Astrocyte (in vitro differentiated cells and primary cell): ENCODE measurements at regions not wholly inside any gene's neighbourhood (a gene's known extent, or its start where the extent isn't known, plus 50 kb on each side); places are given as distances from the start of the nearest gene placed in this dataset.

Experiments used
- DNase-seq: peaks from one replicate; pipeline ENCODE4 v3.0.0-alpha.2; 2010; ENCODE audit warnings: low read depth
- FAIRE-seq: peaks from 2 replicates; lab custom pipeline; 2011; peaks lifted over from hg19 to GRCh38; lab: Jason Lieb, UNC
- H2AFZ ChIP-seq: 2 replicates; pipeline ENCODE4 v1.6.0; 2012; ENCODE audit warnings: low read depth, low read length, inconsistent platforms
- H3K27ac ChIP-seq: 2 replicates; pipeline ENCODE4 v1.5.1; 2011; ENCODE audit warnings: low read depth, low read length, inconsistent platforms
- H3K27me3 ChIP-seq: 2 replicates; pipeline ENCODE4 v1.6.0; 2011; ENCODE audit warnings: low read length, inconsistent platforms; ENCODE audit not compliant: insufficient read depth
- H3K36me3 ChIP-seq: 2 replicates; pipeline ENCODE4 v1.5.1; 2011; ENCODE audit warnings: low read length, inconsistent platforms; ENCODE audit not compliant: insufficient read depth
- H3K4me1 ChIP-seq: 2 replicates; pipeline ENCODE4 v1.5.1; 2011; ENCODE audit warnings: low read length, inconsistent platforms; ENCODE audit not compliant: insufficient read depth
- H3K4me2 ChIP-seq: 2 replicates; pipeline ENCODE4 v1.6.0; 2012; ENCODE audit warnings: low read length, inconsistent platforms
- H3K4me3 ChIP-seq: 2 replicates; pipeline ENCODE4 v1.5.1; 2011; ENCODE audit warnings: low read depth, mild to moderate bottlenecking, low read length, inconsistent platforms; ENCODE audit not compliant: insufficient read depth
- H3K79me2 ChIP-seq: 2 replicates; pipeline ENCODE4 v1.6.0; 2012; ENCODE audit warnings: mild to moderate bottlenecking, low read length, inconsistent platforms; ENCODE audit not compliant: insufficient read depth
- H3K9ac ChIP-seq: 2 replicates; pipeline ENCODE4 v1.6.0; 2012; ENCODE audit warnings: mild to moderate bottlenecking, low read length, inconsistent platforms
- H3K9me3 ChIP-seq: 2 replicates; pipeline ENCODE4 v1.5.1; 2012; ENCODE audit warnings: low read depth, mild to moderate bottlenecking, low read length, inconsistent platforms; ENCODE audit not compliant: insufficient read depth
- H4K20me1 ChIP-seq: 2 replicates; pipeline ENCODE4 v1.6.0; 2012; ENCODE audit warnings: low read length, inconsistent platforms; ENCODE audit not compliant: insufficient read depth
- H3K27ac Mint-ChIP-seq: one replicate; pipeline ENCODE4 v1.8.0; 2021; ENCODE audit warnings: mild to moderate bottlenecking, mixed read lengths; ENCODE audit not compliant: unreplicated experiment
- H3K27me3 Mint-ChIP-seq: one replicate; pipeline ENCODE4 v1.8.0; 2021; ENCODE audit warnings: low read depth, mixed read lengths; ENCODE audit not compliant: unreplicated experiment
- H3K36me3 Mint-ChIP-seq: one replicate; pipeline ENCODE4 v1.8.0; 2021; ENCODE audit warnings: low read depth, mixed read lengths; ENCODE audit not compliant: unreplicated experiment
- H3K4me1 Mint-ChIP-seq: one replicate; pipeline ENCODE4 v1.8.0; 2021; ENCODE audit warnings: low read depth, mixed read lengths; ENCODE audit not compliant: unreplicated experiment
- H3K4me3 Mint-ChIP-seq: one replicate; pipeline ENCODE4 v1.8.0; 2021; ENCODE audit warnings: mild to moderate bottlenecking, moderate library complexity, mixed read lengths; ENCODE audit not compliant: unreplicated experiment
- H3K9me3 Mint-ChIP-seq: one replicate; pipeline ENCODE4 v1.8.0; 2021; ENCODE audit warnings: mild to moderate bottlenecking, mixed read lengths; ENCODE audit not compliant: unreplicated experiment
- EZH2 ChIP-seq: IDR thresholded peaks from 2 replicates; pipeline ENCODE4 v1.6.1; 2012; ENCODE audit warnings: mild to moderate bottlenecking, low read length, inconsistent platforms; ENCODE audit not compliant: insufficient read depth
- TF ChIP-seq, protein P1 (sequence below): IDR thresholded peaks from 2 replicates; pipeline ENCODE4 v1.5.1; 2011; ENCODE audit warnings: low read depth, mild to moderate bottlenecking, inconsistent platforms, low read length, moderate library complexity; ENCODE audit not compliant: insufficient read depth

DNA sequence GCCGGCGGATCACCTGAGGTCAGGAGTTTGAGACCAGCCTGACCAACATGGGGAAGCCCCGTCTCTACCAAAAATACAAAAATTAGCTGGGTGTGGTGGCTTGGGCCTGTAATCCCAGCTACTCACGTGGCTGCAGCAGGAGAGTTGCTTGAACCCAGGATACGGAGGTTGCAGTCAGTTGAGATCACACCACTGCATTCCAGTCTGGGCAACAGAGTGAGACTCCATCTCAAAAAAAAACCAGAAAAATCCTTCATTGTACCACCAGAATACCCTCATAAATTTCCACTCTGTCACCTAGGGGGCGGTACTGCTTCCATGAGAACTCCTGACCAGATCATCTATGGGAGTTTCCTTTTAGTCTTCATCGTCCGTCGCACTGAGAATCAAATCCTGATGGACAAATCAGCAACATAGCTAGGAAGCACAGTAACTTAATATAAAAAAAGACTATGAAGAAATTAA is 225.8 kb upstream of the KLF14 start:
- peak overlapping the region; percentile 81 for H3K4me2 ChIP-seq
- peak; percentile 82 for DNase-seq
- no peaks in the 10 kb centered on the region for H3K9me3 ChIP-seq
- H3K27ac ChIP-seq = peak overlapping the region; percentile 99
- Mint-ChIP-seq H3K36me3 (peaks cover 12% of the 10 kb centered on the region), H3K4me3 (peak overlapping the region; percentile 67), H3K27ac (peak overlapping the region; percentile 99), H3K9me3 (no peaks in the 10 kb centered on the region), H3K27me3 (no peaks in the 10 kb centered on the region), H3K4me1 (peaks cover 63% of the 10 kb centered on the region)
- no peak overlapping the region for H2AFZ ChIP-seq
- H3K4me3 ChIP-seq = peak overlapping the region; percentile 62
- FAIRE-seq = no peak
- peaks cover 58% of the 10 kb centered on the region for H3K79me2 ChIP-seq
- peaks cover 51% of the 10 kb centered on the region for H3K4me1 ChIP-seq
- H3K36me3 ChIP-seq = no peaks in the 10 kb centered on the region
- peaks cover 14% of the 10 kb centered on the region for H4K20me1 ChIP-seq
- TF ChIP-seq, protein P1, sequence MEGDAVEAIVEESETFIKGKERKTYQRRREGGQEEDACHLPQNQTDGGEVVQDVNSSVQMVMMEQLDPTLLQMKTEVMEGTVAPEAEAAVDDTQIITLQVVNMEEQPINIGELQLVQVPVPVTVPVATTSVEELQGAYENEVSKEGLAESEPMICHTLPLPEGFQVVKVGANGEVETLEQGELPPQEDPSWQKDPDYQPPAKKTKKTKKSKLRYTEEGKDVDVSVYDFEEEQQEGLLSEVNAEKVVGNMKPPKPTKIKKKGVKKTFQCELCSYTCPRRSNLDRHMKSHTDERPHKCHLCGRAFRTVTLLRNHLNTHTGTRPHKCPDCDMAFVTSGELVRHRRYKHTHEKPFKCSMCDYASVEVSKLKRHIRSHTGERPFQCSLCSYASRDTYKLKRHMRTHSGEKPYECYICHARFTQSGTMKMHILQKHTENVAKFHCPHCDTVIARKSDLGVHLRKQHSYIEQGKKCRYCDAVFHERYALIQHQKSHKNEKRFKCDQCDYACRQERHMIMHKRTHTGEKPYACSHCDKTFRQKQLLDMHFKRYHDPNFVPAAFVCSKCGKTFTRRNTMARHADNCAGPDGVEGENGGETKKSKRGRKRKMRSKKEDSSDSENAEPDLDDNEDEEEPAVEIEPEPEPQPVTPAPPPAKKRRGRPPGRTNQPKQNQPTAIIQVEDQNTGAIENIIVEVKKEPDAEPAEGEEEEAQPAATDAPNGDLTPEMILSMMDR = peak; percentile 88
- TF ChIP-seq EZH2 = no peak
- H3K9ac ChIP-seq = peak overlapping the region; percentile 90
- no peaks in the 10 kb centered on the region for H3K27me3 ChIP-seq

DNA sequence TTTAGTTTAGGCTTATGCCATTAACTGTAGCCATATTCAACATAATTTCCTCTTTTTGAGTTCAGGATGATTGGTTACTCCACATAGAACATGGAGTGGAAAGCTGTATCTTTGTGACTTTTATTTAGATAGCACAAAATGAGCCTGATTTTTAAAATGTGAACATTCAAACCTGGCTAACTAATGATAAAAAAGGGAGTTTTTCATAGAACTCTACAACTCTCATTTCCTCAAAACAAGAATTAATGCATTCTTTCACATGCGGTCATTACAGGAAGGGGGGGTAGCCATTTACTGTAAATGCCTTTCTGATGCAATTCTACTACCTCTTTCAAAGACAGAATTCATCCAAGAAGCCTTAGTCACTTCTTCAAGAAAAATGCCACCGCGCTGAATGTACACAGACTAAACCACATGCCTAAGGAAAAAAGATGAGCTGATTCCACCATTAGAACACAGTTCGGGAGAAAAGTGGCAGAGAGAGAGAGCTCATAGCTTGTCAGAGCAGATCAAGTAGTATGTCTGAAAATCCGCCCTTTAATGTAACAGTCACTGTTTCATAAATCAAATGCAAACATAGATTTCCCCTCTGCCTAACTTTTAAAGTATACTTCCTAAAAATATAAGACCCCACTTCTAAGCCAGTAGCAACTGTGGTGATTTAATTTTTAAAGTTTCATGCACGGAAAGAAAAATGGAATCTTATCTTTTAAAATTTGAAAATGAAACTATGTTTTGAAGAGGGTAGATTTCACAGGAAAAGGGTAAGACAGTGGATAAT is 226.4 kb upstream of the KLF14 start:
- FAIRE-seq (peak; percentile 97), DNase-seq (peak; percentile 99)
- Mint-ChIP-seq H3K4me1 (peaks cover 57% of the 10 kb centered on the region), H3K27me3 (no peaks in the 10 kb centered on the region), H3K4me3 (peak overlapping the region; percentile 23), H3K36me3 (peaks cover 7% of the 10 kb centered on the region), H3K9me3 (no peaks in the 10 kb centered on the region), H3K27ac (peak overlapping the region; percentile 99)
- Histone ChIP-seq H3K4me2 (peak overlapping the region; percentile 81), H3K79me2 (peaks cover 52% of the 10 kb centered on the region), H3K4me1 (peaks cover 51% of the 10 kb centered on the region), H2AFZ (no peak overlapping the region), H3K27me3 (no peaks in the 10 kb centered on the region), H3K36me3 (no peaks in the 10 kb centered on the region), H3K4me3 (peak overlapping the region; percentile 62), H4K20me1 (peaks cover 9% of the 10 kb centered on the region), H3K27ac (peak overlapping the region; percentile 99), H3K9ac (peak overlapping the region; percentile 90), H3K9me3 (no peaks in the 10 kb centered on the region)
- no peak for TF ChIP-seq EZH2
- TF ChIP-seq, protein P1 = no peak

DNA sequence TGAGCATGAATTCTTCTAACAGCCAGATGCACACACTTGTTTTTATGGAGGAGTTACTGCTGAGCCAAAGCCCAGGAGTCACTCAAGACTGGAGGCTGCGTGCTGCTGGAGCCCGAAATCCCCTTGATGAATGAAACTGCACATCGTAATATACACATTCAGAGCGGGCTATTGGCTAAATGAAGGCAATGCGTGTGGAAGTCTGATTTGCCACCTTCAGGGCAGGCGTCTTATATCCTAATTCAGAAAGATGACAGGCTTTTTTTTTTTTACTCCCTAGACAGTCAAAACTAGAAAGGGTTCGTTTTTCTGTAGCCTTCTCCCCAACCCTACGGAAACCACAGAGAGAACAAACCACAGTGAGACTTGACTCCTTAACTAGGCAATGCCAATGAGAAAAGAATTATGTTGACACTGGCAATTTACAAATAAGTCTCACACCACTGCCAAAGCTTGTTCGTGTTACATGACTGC is 227.2 kb upstream of the KLF14 start:
- Histone ChIP-seq H3K36me3 (no peaks in the 10 kb centered on the region), H3K79me2 (peaks cover 44% of the 10 kb centered on the region), H3K4me3 (peak overlapping the region; percentile 62), H2AFZ (no peak overlapping the region), H3K27me3 (no peaks in the 10 kb centered on the region), H3K9ac (peak overlapping the region; percentile 90), H3K27ac (peak overlapping the region; percentile 99), H3K4me1 (peaks cover 48% of the 10 kb centered on the region), H4K20me1 (peaks cover 4% of the 10 kb centered on the region), H3K9me3 (no peaks in the 10 kb centered on the region), H3K4me2 (peak overlapping the region; percentile 81)
- Mint-ChIP-seq H3K27ac (peak overlapping the region; percentile 99), H3K9me3 (no peaks in the 10 kb centered on the region), H3K27me3 (no peaks in the 10 kb centered on the region), H3K36me3 (peaks cover 7% of the 10 kb centered on the region), H3K4me3 (peak overlapping the region; percentile 9), H3K4me1 (peaks cover 50% of the 10 kb centered on the region)
- TF ChIP-seq, protein P1 = no peak
- TF ChIP-seq EZH2 = no peak
- DNase-seq (peak; percentile 93), FAIRE-seq (peak; percentile 39)
